Fibroblast of lung (primary cell): ENCODE measurements at regions not wholly inside any gene's neighbourhood (a gene's known extent, or its start where the extent isn't known, plus 50 kb on each side); places are given as distances from the start of the nearest gene placed in this dataset.

Experiments
- DNase-seq, 2 donors: peaks; one replicate each; pipeline versions ENCODE4 v3.0.0 to v3.0.0-alpha.2; 2010; ENCODE audit warnings: low read depth in 2 of 2
- H2AFZ ChIP-seq: 2 replicates; pipeline ENCODE4 v1.5.1; 2012; ENCODE audit warnings: low read length, control low read depth, inconsistent platforms
- H3K27ac ChIP-seq: 2 replicates; pipeline ENCODE4 v1.5.1; 2011; ENCODE audit warnings: low read length, control low read depth; ENCODE audit not compliant: insufficient read depth
- H3K27me3 ChIP-seq: 2 replicates; pipeline ENCODE4 v1.5.1; 2011; ENCODE audit warnings: mild to moderate bottlenecking, low read length; ENCODE audit not compliant: control insufficient read depth, insufficient read depth
- H3K36me3 ChIP-seq: 2 replicates; pipeline ENCODE4 v1.5.1; 2011; ENCODE audit warnings: low read length; ENCODE audit not compliant: control insufficient read depth, insufficient read depth
- H3K4me1 ChIP-seq: 2 replicates; pipeline ENCODE4 v1.5.1; 2011; ENCODE audit warnings: low read length; ENCODE audit not compliant: control insufficient read depth, insufficient read depth; ENCODE audit errors: extremely low read depth
- H3K4me2 ChIP-seq: 2 replicates; pipeline ENCODE4 v1.5.1; 2011; ENCODE audit warnings: low read length, control low read depth; ENCODE audit not compliant: insufficient read depth; ENCODE audit errors: extremely low read depth
- H3K4me3 ChIP-seq, 4 experiments: fragments of 200-600 bp in 1 of 4; sonication (generic) in 1 of 4; replicated peaks in 1 of 4; 2 replicates each; pipeline ENCODE4 v1.5.1; 2011 to 2016; ENCODE audit warnings: low read length in 4 of 4, low read depth in 3 of 4, mild to moderate bottlenecking in 3 of 4, control low read depth in 2 of 4, inconsistent platforms in 1 of 4, mixed read lengths in 1 of 4; ENCODE audit not compliant: insufficient read depth in 1 of 4; ENCODE audit errors: control extremely low read depth in 1 of 4
- H3K79me2 ChIP-seq: 2 replicates; pipeline ENCODE4 v1.5.1; 2012; ENCODE audit warnings: mild to moderate bottlenecking, low read length, inconsistent platforms; ENCODE audit not compliant: control insufficient read depth, insufficient read depth
- H3K9ac ChIP-seq: 2 replicates; pipeline ENCODE4 v1.5.1; 2011; ENCODE audit warnings: mild to moderate bottlenecking, low read length, control low read depth; ENCODE audit not compliant: insufficient read depth
- H3K9me3 ChIP-seq: 2 replicates; pipeline ENCODE4 v1.5.1; 2012; ENCODE audit warnings: low read depth, low read length; ENCODE audit not compliant: control insufficient read depth, insufficient read depth
- H4K20me1 ChIP-seq: 2 replicates; pipeline ENCODE4 v1.5.1; 2011; ENCODE audit warnings: low read length; ENCODE audit not compliant: control insufficient read depth, insufficient read depth; ENCODE audit errors: extremely low read depth
- EZH2 ChIP-seq: IDR thresholded peaks from 2 replicates; pipeline ENCODE4 v1.5.1; 2012; ENCODE audit warnings: low read length, control low read depth, mild to moderate bottlenecking; ENCODE audit errors: missing control alignments
- TF ChIP-seq, protein P1 (sequence below), 2 donors: IDR thresholded peaks in 1 of 2; conservative IDR thresholded peaks in 1 of 2; 1 replicate in 1 of 2; 2 replicates in 1 of 2; pipeline ENCODE4 v1.5.1; 2011 to 2012; ENCODE audit warnings: low read length in 2 of 2, control low read depth in 1 of 2, inconsistent platforms in 1 of 2, low read depth in 1 of 2, mild to moderate bottlenecking in 1 of 2

DNA sequence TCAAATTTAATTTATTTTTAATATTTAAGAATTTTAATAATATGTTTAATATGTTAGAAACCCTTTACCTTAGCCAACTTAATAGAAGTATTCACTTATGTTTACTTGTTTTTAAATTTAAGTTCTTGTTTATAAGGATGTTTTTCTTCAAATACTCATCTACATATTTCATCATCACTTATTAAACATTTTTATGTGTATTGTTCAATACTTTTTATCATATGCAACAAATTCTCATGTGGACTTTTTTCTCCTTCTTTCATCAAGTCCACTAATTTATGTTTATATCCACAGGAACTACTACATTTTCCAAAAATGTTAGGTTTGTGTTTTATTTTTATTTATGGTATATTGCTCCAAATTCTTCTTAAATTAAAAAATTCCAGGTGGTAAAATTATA lies 2113.1 kb upstream of the RAG2 start:
- H3K4me2 ChIP-seq, result no peak overlapping the region
- no peak for DNase-seq
- no peaks in the 10 kb centered on the region for H3K4me1 ChIP-seq
- no peak overlapping the region for H2AFZ ChIP-seq
- H3K36me3 ChIP-seq, result no peaks in the 10 kb centered on the region
- no peak overlapping the region for H3K9ac ChIP-seq
- H4K20me1 ChIP-seq, result no peaks in the 10 kb centered on the region
- H3K79me2 ChIP-seq, result no peaks in the 10 kb centered on the region
- no peaks in the 10 kb centered on the region for H3K9me3 ChIP-seq
- no peak overlapping the region for H3K4me3 ChIP-seq
- no peaks in the 10 kb centered on the region for H3K27me3 ChIP-seq
- no peak overlapping the region for H3K27ac ChIP-seq
- no peak for TF ChIP-seq EZH2
- TF ChIP-seq, protein P1, sequence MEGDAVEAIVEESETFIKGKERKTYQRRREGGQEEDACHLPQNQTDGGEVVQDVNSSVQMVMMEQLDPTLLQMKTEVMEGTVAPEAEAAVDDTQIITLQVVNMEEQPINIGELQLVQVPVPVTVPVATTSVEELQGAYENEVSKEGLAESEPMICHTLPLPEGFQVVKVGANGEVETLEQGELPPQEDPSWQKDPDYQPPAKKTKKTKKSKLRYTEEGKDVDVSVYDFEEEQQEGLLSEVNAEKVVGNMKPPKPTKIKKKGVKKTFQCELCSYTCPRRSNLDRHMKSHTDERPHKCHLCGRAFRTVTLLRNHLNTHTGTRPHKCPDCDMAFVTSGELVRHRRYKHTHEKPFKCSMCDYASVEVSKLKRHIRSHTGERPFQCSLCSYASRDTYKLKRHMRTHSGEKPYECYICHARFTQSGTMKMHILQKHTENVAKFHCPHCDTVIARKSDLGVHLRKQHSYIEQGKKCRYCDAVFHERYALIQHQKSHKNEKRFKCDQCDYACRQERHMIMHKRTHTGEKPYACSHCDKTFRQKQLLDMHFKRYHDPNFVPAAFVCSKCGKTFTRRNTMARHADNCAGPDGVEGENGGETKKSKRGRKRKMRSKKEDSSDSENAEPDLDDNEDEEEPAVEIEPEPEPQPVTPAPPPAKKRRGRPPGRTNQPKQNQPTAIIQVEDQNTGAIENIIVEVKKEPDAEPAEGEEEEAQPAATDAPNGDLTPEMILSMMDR (conservative IDR thresholded peaks at IDR 0.05 in 1 of 2, IDR thresholded peaks at IDR 0.05 in 1 of 2; ENCODE audit: low read depth in 1 of 2, low read length in 2 of 2), result no peak

DNA sequence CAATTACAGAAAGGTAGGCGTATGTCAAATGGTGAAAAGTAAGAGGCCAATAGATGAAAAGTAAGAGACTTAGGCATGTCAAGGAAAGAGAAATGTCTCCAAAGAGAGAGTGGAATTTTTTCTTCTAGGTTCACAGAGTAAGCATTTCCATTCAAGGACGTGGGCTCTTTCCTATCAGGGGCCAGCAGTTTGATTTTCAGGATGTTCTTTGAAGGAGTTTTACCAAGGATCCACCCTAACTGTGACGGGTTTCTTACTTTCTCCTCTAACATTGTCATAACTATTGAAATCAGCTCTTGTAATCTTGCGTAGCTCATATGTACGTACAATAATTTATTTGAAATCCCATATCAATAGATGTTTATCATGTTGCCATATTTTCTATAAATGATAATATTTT lies 2112.2 kb upstream of the RAG2 start:
- H3K27ac ChIP-seq, result no peak overlapping the region
- no peak overlapping the region for H2AFZ ChIP-seq
- no peaks in the 10 kb centered on the region for H3K36me3 ChIP-seq
- no peaks in the 10 kb centered on the region for H3K9me3 ChIP-seq
- H3K4me1 ChIP-seq, result no peaks in the 10 kb centered on the region
- H3K4me3 ChIP-seq, result no peak overlapping the region
- TF ChIP-seq EZH2, result no peak
- TF ChIP-seq, protein P1 (conservative IDR thresholded peaks at IDR 0.05 in 1 of 2, IDR thresholded peaks at IDR 0.05 in 1 of 2; ENCODE audit: low read depth in 1 of 2, low read length in 2 of 2), result no peak
- H4K20me1 ChIP-seq, result no peaks in the 10 kb centered on the region
- H3K4me2 ChIP-seq, result no peak overlapping the region
- no peaks in the 10 kb centered on the region for H3K79me2 ChIP-seq
- DNase-seq, result no peak
- H3K27me3 ChIP-seq, result no peaks in the 10 kb centered on the region
- no peak overlapping the region for H3K9ac ChIP-seq

DNA sequence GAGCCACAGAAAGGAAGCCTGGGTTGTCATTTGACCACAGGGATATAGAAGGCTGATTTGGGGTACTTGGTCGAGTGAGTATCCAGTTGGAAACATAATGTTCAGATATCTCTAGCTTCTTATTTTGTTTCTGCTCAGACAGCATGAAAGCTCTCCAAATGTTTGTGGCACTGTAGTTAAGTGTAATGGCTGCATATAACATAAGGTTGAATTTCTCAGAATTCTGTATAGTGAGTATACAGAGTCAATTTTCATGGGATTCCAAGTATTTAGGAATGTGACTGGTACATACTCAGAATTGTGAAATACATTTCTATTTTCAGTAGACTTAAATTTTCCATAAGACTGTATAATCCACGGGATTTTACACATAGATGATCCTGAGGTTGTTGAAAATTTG lies 2102.1 kb upstream of the RAG2 start:
- no peak overlapping the region for H3K4me2 ChIP-seq
- H3K27ac ChIP-seq, result no peak overlapping the region
- no peaks in the 10 kb centered on the region for H4K20me1 ChIP-seq
- no peak overlapping the region for H3K4me3 ChIP-seq
- H3K36me3 ChIP-seq, result no peaks in the 10 kb centered on the region
- H2AFZ ChIP-seq, result no peak overlapping the region
- H3K4me1 ChIP-seq, result no peaks in the 10 kb centered on the region
- no peak overlapping the region for H3K9ac ChIP-seq
- H3K79me2 ChIP-seq, result no peaks in the 10 kb centered on the region
- H3K9me3 ChIP-seq, result no peaks in the 10 kb centered on the region
- no peak for TF ChIP-seq EZH2
- TF ChIP-seq, protein P1 (conservative IDR thresholded peaks at IDR 0.05 in 1 of 2, IDR thresholded peaks at IDR 0.05 in 1 of 2; ENCODE audit: low read depth in 1 of 2, low read length in 2 of 2), result no peak
- H3K27me3 ChIP-seq, result no peaks in the 10 kb centered on the region
- DNase-seq, result no peak
